HepG2 (cell line): ENCODE measurements at regions not wholly inside any gene's neighbourhood (a gene's known extent, or its start where the extent isn't known, plus 50 kb on each side); places are given as distances from the start of the nearest gene placed in this dataset.

ENCODE experiments used
- ATAC-seq: fragments of 200-7000 bp; cut with Tn5 transposase; 3 replicates; pipeline ENCODE4 v1.9.1; 2020; ENCODE audit warnings: mild to moderate bottlenecking, moderate library complexity
- BruUV-seq: library from RNA; stranded (reverse); fragments of 400-500 nt; replicated peaks from 2 replicates; lab custom pipeline; 2021; lab: Mats Ljungman, UMichigan
- CTCF ChIA-PET: fragments of 300-600 bp; formaldehyde crosslinking; extraction: SDS; loops from one replicate; lab custom pipeline; 2021; ENCODE audit warnings: low total read pairs, inconsistent platforms, low intra/inter-chr PET ratio; lab: Yijun Ruan, JAX
- POLR2A ChIA-PET: fragments of 350-600 bp; sonication (Branson Sonifier 250); formaldehyde crosslinking; loops from one replicate; lab custom pipeline; 2020; ENCODE audit warnings: antibody characterized with exemption, inconsistent platforms; lab: Yijun Ruan, JAX
- DNase-seq: peaks from one replicate; pipeline ENCODE4 v3.0.0-alpha.2; 2015; ENCODE audit warnings: low spot score
- FAIRE-seq: peaks from 3 replicates; lab custom pipeline; 2011; peaks lifted over from hg19 to GRCh38; lab: Jason Lieb, UNC
- H2AFZ ChIP-seq: one replicate; pipeline ENCODE4 v1.6.1; 2011; ENCODE audit warnings: low read length, inconsistent platforms
- H3K27ac ChIP-seq: fragments of 300-600 bp; 3 replicates; pipeline ENCODE4 v1.8.0; 2011; ENCODE audit warnings: mixed run types, mild to moderate bottlenecking, mixed read lengths, low read length, inconsistent platforms; ENCODE audit not compliant: insufficient read depth; ENCODE audit errors: extremely low read length
- H3K27me3 ChIP-seq, 2 experiments: fragments of 200-600 bp in 1 of 2; 2 replicates in 1 of 2; 3 replicates in 1 of 2; pipeline versions ENCODE4 v1.6.0 to v1.8.0; 2011; ENCODE audit warnings: low read length in 2 of 2, mild to moderate bottlenecking in 2 of 2, moderate library complexity in 2 of 2, inconsistent platforms in 1 of 2; ENCODE audit not compliant: insufficient read depth in 2 of 2, control insufficient read depth in 1 of 2
- H3K36me3 ChIP-seq, 2 experiments: fragments of 200-600 bp in 1 of 2; replicated peaks in 1 of 2; 2 replicates in 1 of 2; 3 replicates in 1 of 2; pipeline versions ENCODE4 v1.5.1 to v1.8.0; 2011; ENCODE audit warnings: low read length in 2 of 2, inconsistent platforms in 1 of 2; ENCODE audit not compliant: insufficient read depth in 2 of 2, control insufficient read depth in 1 of 2
- H3K4me1 ChIP-seq: 2 replicates; pipeline ENCODE4 v1.5.1; 2012; ENCODE audit warnings: low read length, inconsistent platforms; ENCODE audit not compliant: insufficient read depth
- H3K4me2 ChIP-seq: 2 replicates; pipeline ENCODE4 v1.6.0; 2011; ENCODE audit warnings: low read depth, low read length, inconsistent platforms
- H3K4me3 ChIP-seq, 3 experiments: fragments of 200-600 bp in 1 of 3; sonication (generic), shearing (Covaris generic) in 1 of 3; replicated peaks in 1 of 3; 2 replicates each; pipeline ENCODE4 v1.5.1; 2011 to 2016; ENCODE audit warnings: low read length in 3 of 3, inconsistent platforms in 2 of 3, low read depth in 2 of 3, mild to moderate bottlenecking in 2 of 3, control low read depth in 1 of 3, mixed read lengths in 1 of 3; ENCODE audit not compliant: insufficient read depth in 1 of 3
- H3K79me2 ChIP-seq: one replicate; pipeline ENCODE4 v1.6.1; 2011; ENCODE audit warnings: low read length, inconsistent platforms; ENCODE audit not compliant: insufficient read depth
- H3K9ac ChIP-seq: 2 replicates; pipeline ENCODE4 v1.6.0; 2011; ENCODE audit warnings: mild to moderate bottlenecking, low read depth, low read length, inconsistent platforms; ENCODE audit not compliant: insufficient read depth
- H3K9me3 ChIP-seq: 2 replicates; pipeline ENCODE4 v1.5.1; 2012; ENCODE audit warnings: mild to moderate bottlenecking, low read length
- H4K20me1 ChIP-seq: 2 replicates; pipeline ENCODE4 v1.6.0; 2011; ENCODE audit warnings: inconsistent platforms, mild to moderate bottlenecking, low read length, moderate library complexity; ENCODE audit not compliant: insufficient read depth
- CHD4 ChIP-seq: fragments of 200-600 bp; sonication (generic); IDR thresholded peaks from 2 replicates; pipeline ENCODE4 v1.7.0; 2017; ENCODE audit warnings: mild to moderate bottlenecking, low read length, borderline replicate concordance
- DMTF1 ChIP-seq: sonication (generic); formaldehyde crosslinking; IDR thresholded peaks from 2 replicates; pipeline ENCODE4 v1.4.0; 2020; ENCODE audit warnings: mild to moderate bottlenecking, missing genetic modification reagents
- EEA1 ChIP-seq: sonication (generic); formaldehyde crosslinking; IDR thresholded peaks from 2 replicates; pipeline ENCODE4 v1.5.1; 2020; ENCODE audit warnings: mild to moderate bottlenecking, missing genetic modification reagents, borderline replicate concordance
- HMG20B ChIP-seq: conservative IDR thresholded peaks from 2 replicates; pipeline ENCODE4 v1.6.1; 2016; ENCODE audit warnings: missing genetic modification reagents, missing compliant biosample characterization
- NR2F1 ChIP-seq, 2 experiments: fragments of 450-650 bp in 1 of 2; formaldehyde crosslinking in 1 of 2; IDR thresholded peaks; 2 replicates each; pipeline versions ENCODE4 v1.5.0 to v1.6.1; 2016 to 2020; ENCODE audit warnings: mild to moderate bottlenecking in 1 of 2, missing compliant biosample characterization in 1 of 2, missing genetic modification reagents in 1 of 2, moderate library complexity in 1 of 2
- TEAD2 ChIP-seq: sonication (generic); formaldehyde crosslinking; IDR thresholded peaks from 2 replicates; pipeline ENCODE4 v1.9.0; 2021; ENCODE audit warnings: missing genetic modification reagents
- TRAFD1 ChIP-seq: sonication (generic); formaldehyde crosslinking; IDR thresholded peaks from 2 replicates; pipeline ENCODE4 v1.5.1; 2020; ENCODE audit warnings: missing genetic modification reagents, mild to moderate bottlenecking, borderline replicate concordance
- ZBTB26 ChIP-seq: IDR thresholded peaks from 2 replicates; pipeline ENCODE4 v1.6.1; 2016; ENCODE audit warnings: missing compliant biosample characterization, missing genetic modification reagents, borderline replicate concordance
- ZFY ChIP-seq: sonication (generic); formaldehyde crosslinking; IDR thresholded peaks from 2 replicates; pipeline ENCODE4 v1.4.0; 2020; ENCODE audit warnings: missing genetic modification reagents
- ZMYM3 ChIP-seq: sonication (generic); formaldehyde crosslinking; IDR thresholded peaks from 2 replicates; pipeline ENCODE4 v1.5.1; 2020; ENCODE audit warnings: mild to moderate bottlenecking, missing genetic modification reagents
- ZNF12 ChIP-seq: sonication (generic); formaldehyde crosslinking; IDR thresholded peaks from 2 replicates; pipeline ENCODE4 v1.5.0; 2020; ENCODE audit warnings: missing genetic modification reagents
- ZNF431 ChIP-seq: sonication (generic); formaldehyde crosslinking; IDR thresholded peaks from 2 replicates; pipeline ENCODE4 v1.9.0; 2022; ENCODE audit warnings: missing genetic modification reagents, low read depth, mild to moderate bottlenecking, borderline replicate concordance
- ZNF589 ChIP-seq: sonication (generic); formaldehyde crosslinking; conservative IDR thresholded peaks from 2 replicates; pipeline ENCODE4 v1.8.0; 2022; ENCODE audit warnings: mild to moderate bottlenecking, moderate library complexity, missing genetic modification reagents
- ZNF597 ChIP-seq: sonication (generic); formaldehyde crosslinking; IDR thresholded peaks from 2 replicates; pipeline ENCODE4 v1.5.0; 2020; ENCODE audit warnings: missing genetic modification reagents
- WGBS: methylation state at CpG from one replicate; pipeline ENCODE4 v1.1.6; 2017; ENCODE audit warnings: low lambda C conversion rate; 5-methylcytosine and 5-hydroxymethylcytosine counted together
- in situ Hi-C: cut with HindIII; loops from 2 replicates; pipeline ENCODE4 v1.10.0; 2017; ENCODE audit warnings: low pct_unique_long_range_greater_than_20kb; ENCODE audit not compliant: extremely low pct_ligation_motif_present
- intact Hi-C: fragments of 100-400 bp; cut with micrococcal nuclease; formaldehyde crosslinking; loops from one replicate; pipeline ENCODE4 v1.10.0; 2022; ENCODE audit not compliant: unreplicated experiment

- TF ChIP-seq ZBTB26 (CRISPR knock-in tag) (no peak), TEAD2 (CRISPR knock-in tag) (no peak)
Observed at GRCh38 chr13:103394618-103395017, 328.4 kb upstream of the SLC10A2 start (continued).

GRCh38 chr13:103391936-103392335, 325.7 kb upstream of the SLC10A2 start:
- no TSS peak for BruUV-seq
- POLR2A ChIA-PET, result no interaction called here

GRCh38 chr13:103388839-103389238, 322.6 kb upstream of the SLC10A2 start:
- Histone ChIP-seq H4K20me1 (no peaks in the 10 kb centered on the region), H3K4me1 (no peaks in the 10 kb centered on the region), H2AFZ (no peak overlapping the region), H3K36me3 (no peaks in the 10 kb centered on the region), H3K9ac (no peak overlapping the region), H3K79me2 (no peaks in the 10 kb centered on the region), H3K9me3 (peaks cover 91% of the 10 kb centered on the region), H3K27ac (no peak overlapping the region), H3K27me3 (no peaks in the 10 kb centered on the region), H3K4me3 (no peak overlapping the region), H3K4me2 (no peak overlapping the region)
- in situ Hi-C loops (no loop called here), intact Hi-C loops (no loop called here)
- ChIA-PET CTCF (no interaction called here), POLR2A (no interaction called here)
- BruUV-seq, result no TSS peak
- WGBS, result 0% methylated on average over 1 of the region's 1 CpG
- ATAC-seq, result no peak
- FAIRE-seq, result no peak
- DNase-seq, result no peak
- TF ChIP-seq ZFY (no peak), ZNF589 (CRISPR knock-in tag) (no peak), ZNF597 (CRISPR knock-in tag) (no peak), NR2F1 (CRISPR knock-in tag; IDR thresholded peaks at IDR 0.05) (no peak), DMTF1 (CRISPR knock-in tag) (no peak), TRAFD1 (CRISPR knock-in tag) (no peak), CHD4 (no peak)

More at GRCh38 chr13:103391936-103392335, 325.7 kb upstream of the SLC10A2 start:
- CTCF ChIA-PET, result no interaction called here
- no peaks in the 10 kb centered on the region for H3K27me3 ChIP-seq
- in situ Hi-C loops, result no loop called here
- intact Hi-C loops, result no loop called here
- H4K20me1 ChIP-seq, result no peaks in the 10 kb centered on the region
- no peak overlapping the region for H3K27ac ChIP-seq
- WGBS, result 2% methylated on average over 3 of the region's 3 CpGs
- no peak for DNase-seq
- no peaks in the 10 kb centered on the region for H3K79me2 ChIP-seq
- FAIRE-seq, result no peak
- H3K4me2 ChIP-seq, result no peak overlapping the region
- no peak for TF ChIP-seq ZNF431 (CRISPR knock-in tag)
- TF ChIP-seq ZMYM3, result no peak
- TF ChIP-seq EEA1 (CRISPR knock-in tag), result no peak
- TF ChIP-seq HMG20B (CRISPR knock-in tag), result no peak
- TF ChIP-seq ZNF12 (CRISPR knock-in tag), result no peak
- H3K4me3 ChIP-seq, result no peak overlapping the region
- H2AFZ ChIP-seq, result no peak overlapping the region
- no peak overlapping the region for H3K9ac ChIP-seq
- no peaks in the 10 kb centered on the region for H3K4me1 ChIP-seq
- no peaks in the 10 kb centered on the region for H3K36me3 ChIP-seq
- H3K9me3 ChIP-seq, result peaks cover 91% of the 10 kb centered on the region
- ATAC-seq, result no peak
